OCI-LY3 (cell line): ENCODE measurements at regions not wholly inside any gene's neighbourhood (a gene's known extent, or its start where the extent isn't known, plus 50 kb on each side); places are given as distances from the start of the nearest gene placed in this dataset.

Experiments used
- EZH2phosphoT487 ChIP-seq: fragments of 200-600 bp; shearing (Covaris generic); IDR thresholded peaks from 2 replicates; pipeline ENCODE4 v1.6.1; 2018; ENCODE audit warnings: antibody characterized with exemption, mixed run types, low read depth
- TF ChIP-seq, protein P1 (sequence below): fragments of 200-600, 300-600 bp; sonication (generic); IDR thresholded peaks from 2 replicates; pipeline ENCODE4 v1.5.1; 2014; ENCODE audit warnings: antibody characterized with exemption, low read length, low read depth

- TF ChIP-seq, protein P1, sequence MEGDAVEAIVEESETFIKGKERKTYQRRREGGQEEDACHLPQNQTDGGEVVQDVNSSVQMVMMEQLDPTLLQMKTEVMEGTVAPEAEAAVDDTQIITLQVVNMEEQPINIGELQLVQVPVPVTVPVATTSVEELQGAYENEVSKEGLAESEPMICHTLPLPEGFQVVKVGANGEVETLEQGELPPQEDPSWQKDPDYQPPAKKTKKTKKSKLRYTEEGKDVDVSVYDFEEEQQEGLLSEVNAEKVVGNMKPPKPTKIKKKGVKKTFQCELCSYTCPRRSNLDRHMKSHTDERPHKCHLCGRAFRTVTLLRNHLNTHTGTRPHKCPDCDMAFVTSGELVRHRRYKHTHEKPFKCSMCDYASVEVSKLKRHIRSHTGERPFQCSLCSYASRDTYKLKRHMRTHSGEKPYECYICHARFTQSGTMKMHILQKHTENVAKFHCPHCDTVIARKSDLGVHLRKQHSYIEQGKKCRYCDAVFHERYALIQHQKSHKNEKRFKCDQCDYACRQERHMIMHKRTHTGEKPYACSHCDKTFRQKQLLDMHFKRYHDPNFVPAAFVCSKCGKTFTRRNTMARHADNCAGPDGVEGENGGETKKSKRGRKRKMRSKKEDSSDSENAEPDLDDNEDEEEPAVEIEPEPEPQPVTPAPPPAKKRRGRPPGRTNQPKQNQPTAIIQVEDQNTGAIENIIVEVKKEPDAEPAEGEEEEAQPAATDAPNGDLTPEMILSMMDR: no peak
- TF ChIP-seq EZH2phosphoT487: no peak
Observed at GRCh38 chr5:4549351-4549750, 590.8 kb upstream of the ADAMTS16 start.
